Loucy (cell line): ENCODE measurements at regions not wholly inside any gene's neighbourhood (a gene's known extent, or its start where the extent isn't known, plus 50 kb on each side); places are given as distances from the start of the nearest gene placed in this dataset.

Experiments
- H2AFZ ChIP-seq: fragments of 200-600 bp; sonication (generic); 2 replicates; pipeline ENCODE4 v1.6.0; 2016; ENCODE audit warnings: antibody characterized with exemption, mild to moderate bottlenecking, low read length, moderate library complexity
- H3F3A ChIP-seq: fragments of 200-600 bp; 2 replicates; pipeline ENCODE4 v1.6.0; 2016; ENCODE audit warnings: antibody characterized with exemption, low read depth, mild to moderate bottlenecking
- H3K27me3 ChIP-seq: fragments of 200-600 bp; sonication (generic); 2 replicates; pipeline ENCODE4 v1.6.1; 2014; ENCODE audit warnings: low read length, mild to moderate bottlenecking; ENCODE audit not compliant: insufficient read depth, poor library complexity, severe bottlenecking
- H3K36me3 ChIP-seq: fragments of 200-600 bp; sonication (generic); 2 replicates; pipeline ENCODE4 v1.6.1; 2016; ENCODE audit warnings: low read length; ENCODE audit not compliant: insufficient read depth
- H3K4me1 ChIP-seq: fragments of 200-600 bp; sonication (generic); 2 replicates; pipeline ENCODE4 v1.5.1; 2014; ENCODE audit warnings: low read length, mild to moderate bottlenecking; ENCODE audit not compliant: insufficient read depth, poor library complexity, severe bottlenecking
- H3K4me2 ChIP-seq: fragments of 200-600 bp; sonication (generic); 2 replicates; pipeline ENCODE4 v1.6.0; 2014; ENCODE audit warnings: antibody characterized with exemption, low read length, low read depth, mild to moderate bottlenecking; ENCODE audit not compliant: poor library complexity, severe bottlenecking
- H3K4me3 ChIP-seq: fragments of 200-600 bp; sonication (generic); 2 replicates; pipeline ENCODE4 v1.5.1; 2014; ENCODE audit warnings: low read length, mild to moderate bottlenecking, mixed read lengths; ENCODE audit not compliant: poor library complexity, severe bottlenecking
- H3K79me2 ChIP-seq: fragments of 200-600 bp; sonication (generic); 2 replicates; pipeline ENCODE4 v1.6.1; 2014; ENCODE audit warnings: low read length; ENCODE audit not compliant: insufficient read depth
- H3K9ac ChIP-seq: fragments of 200-600 bp; sonication (generic); 2 replicates; pipeline ENCODE4 v1.6.0; 2014; ENCODE audit warnings: mild to moderate bottlenecking, low read depth, low read length, moderate library complexity; ENCODE audit not compliant: poor library complexity, severe bottlenecking
- H3K9me2 ChIP-seq: fragments of 200-600 bp; sonication (generic); replicated peaks from 2 replicates; pipeline ENCODE4 v1.6.1; 2016; ENCODE audit warnings: low read depth, low read length, mixed read lengths
- H3K9me3 ChIP-seq: fragments of 200-600 bp; sonication (generic); 2 replicates; pipeline ENCODE4 v1.6.1; 2014; ENCODE audit warnings: mild to moderate bottlenecking, antibody characterized with exemption, low read length, low read depth; ENCODE audit not compliant: insufficient read depth
- H4K20me1 ChIP-seq: fragments of 200-600 bp; sonication (generic); 2 replicates; pipeline ENCODE4 v1.6.0; 2014; ENCODE audit warnings: antibody characterized with exemption, low read length, mild to moderate bottlenecking; ENCODE audit not compliant: insufficient read depth, poor library complexity, severe bottlenecking
- CTCF ChIP-seq: fragments of 200-600 bp; sonication (generic); conservative IDR thresholded peaks from 2 replicates; pipeline ENCODE4 v1.5.1; 2014; ENCODE audit warnings: mild to moderate bottlenecking, antibody characterized with exemption, low read length
- EZH2phosphoT487 ChIP-seq: fragments of 200-600 bp; IDR thresholded peaks from 2 replicates; pipeline ENCODE4 v1.6.1; 2018; ENCODE audit warnings: antibody characterized with exemption, mild to moderate bottlenecking, moderate library complexity, borderline replicate concordance

GRCh38 chr2:157936406-157936805, 60.3 kb upstream of the ACVR1 start:
- H3K4me1 ChIP-seq, result no peaks in the 10 kb centered on the region
- no peaks in the 10 kb centered on the region for H3K9me3 ChIP-seq
- H3K79me2 ChIP-seq, result no peaks in the 10 kb centered on the region
- H3K9me2 ChIP-seq, result no peaks in the 10 kb centered on the region
- H2AFZ ChIP-seq, result no peak overlapping the region
- no peak overlapping the region for H3K4me2 ChIP-seq
- H3K36me3 ChIP-seq, result no peaks in the 10 kb centered on the region
- no peaks in the 10 kb centered on the region for H3K27me3 ChIP-seq
- H3K9ac ChIP-seq, result no peak overlapping the region
- H3K4me3 ChIP-seq, result no peak overlapping the region
- H4K20me1 ChIP-seq, result no peaks in the 10 kb centered on the region
- TF ChIP-seq CTCF, result no peak
- no peak for TF ChIP-seq EZH2phosphoT487
- no peaks in the 10 kb centered on the region for H3F3A ChIP-seq

GRCh38 chr2:157935378-157935906, 59.3 kb upstream of the ACVR1 start:
- Histone ChIP-seq H3K36me3 (no peaks in the 10 kb centered on the region), H3K9ac (no peak overlapping the region), H2AFZ (no peak overlapping the region), H3K79me2 (no peaks in the 10 kb centered on the region), H3K4me2 (no peak overlapping the region), H3K27me3 (no peaks in the 10 kb centered on the region), H3K4me1 (no peaks in the 10 kb centered on the region), H3K9me3 (no peaks in the 10 kb centered on the region), H3K9me2 (no peaks in the 10 kb centered on the region), H4K20me1 (no peaks in the 10 kb centered on the region), H3F3A (no peaks in the 10 kb centered on the region), H3K4me3 (no peak overlapping the region)
- TF ChIP-seq EZH2phosphoT487 (no peak), CTCF (no peak)

GRCh38 chr2:157934684-157935377, 58.7 kb upstream of the ACVR1 start:
- no peaks in the 10 kb centered on the region for H3K79me2 ChIP-seq
- H4K20me1 ChIP-seq, result no peaks in the 10 kb centered on the region
- H3K4me1 ChIP-seq, result no peaks in the 10 kb centered on the region
- no peaks in the 10 kb centered on the region for H3K27me3 ChIP-seq
- H3K9ac ChIP-seq, result no peak overlapping the region
- H3K4me3 ChIP-seq, result no peak overlapping the region
- TF ChIP-seq CTCF (no peak), EZH2phosphoT487 (no peak)
- no peaks in the 10 kb centered on the region for H3K9me3 ChIP-seq
- H3K9me2 ChIP-seq, result no peaks in the 10 kb centered on the region
- H3K4me2 ChIP-seq, result no peak overlapping the region
- no peaks in the 10 kb centered on the region for H3F3A ChIP-seq
- no peak overlapping the region for H2AFZ ChIP-seq
- H3K36me3 ChIP-seq, result no peaks in the 10 kb centered on the region
